Fibroblast of skin of left biceps (primary cell): ENCODE measurements at regions not wholly inside any gene's neighbourhood (a gene's known extent, or its start where the extent isn't known, plus 50 kb on each side); places are given as distances from the start of the nearest gene placed in this dataset.

Experiments
- DNase-seq, 2 experiments: peaks; one replicate each; pipeline ENCODE4 v3.0.0-alpha.2; 2013; ENCODE audit warnings: low read depth in 2 of 2

DNA sequence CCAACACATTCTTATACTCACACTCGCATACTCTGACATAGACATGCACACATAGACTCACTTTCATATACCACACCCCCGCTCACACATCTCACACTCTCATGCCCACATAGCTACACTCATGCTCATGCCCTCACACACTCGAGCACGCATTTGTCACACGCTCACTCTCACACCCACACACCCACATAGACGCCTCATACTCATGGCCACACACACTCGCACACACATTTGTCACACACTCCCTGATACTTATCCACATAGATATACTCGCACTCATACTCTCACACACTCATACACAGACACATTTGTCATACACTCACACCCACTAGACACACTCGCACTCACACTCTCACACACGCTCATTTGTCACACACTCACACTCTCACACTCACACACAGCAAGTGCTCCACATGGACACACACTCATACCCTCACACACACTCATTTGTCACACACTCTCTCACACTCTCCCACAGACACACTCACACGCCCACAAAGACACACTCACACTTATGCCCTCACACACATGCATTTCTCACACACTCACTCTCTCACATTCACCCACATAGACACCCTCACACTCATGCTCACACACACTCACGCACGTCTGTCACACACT lies 50.9 kb downstream of the TNP1 start:
- DNase-seq: no peak

DNA sequence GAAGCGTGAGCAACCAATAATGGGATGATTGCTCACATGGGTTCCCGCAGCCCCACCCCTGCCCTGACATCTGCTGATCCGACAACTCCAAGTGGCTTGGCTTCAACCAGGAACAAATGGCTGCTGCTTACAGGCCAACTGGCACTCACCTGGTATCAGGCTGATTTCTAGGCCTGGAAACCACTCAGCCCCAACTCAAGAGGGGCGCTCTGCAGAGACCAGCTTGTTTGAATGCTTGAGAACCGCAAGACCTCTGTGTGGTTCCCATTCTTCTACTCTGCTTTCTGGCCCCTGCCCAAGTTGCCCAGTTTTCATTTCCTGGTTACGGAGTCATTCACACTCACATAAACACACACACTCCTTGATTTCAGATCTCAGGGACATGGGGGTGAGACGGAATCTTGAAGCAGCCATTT lies 52.0 kb downstream of the TNP1 start:
- DNase-seq: peak; percentile 17 to 30

DNA sequence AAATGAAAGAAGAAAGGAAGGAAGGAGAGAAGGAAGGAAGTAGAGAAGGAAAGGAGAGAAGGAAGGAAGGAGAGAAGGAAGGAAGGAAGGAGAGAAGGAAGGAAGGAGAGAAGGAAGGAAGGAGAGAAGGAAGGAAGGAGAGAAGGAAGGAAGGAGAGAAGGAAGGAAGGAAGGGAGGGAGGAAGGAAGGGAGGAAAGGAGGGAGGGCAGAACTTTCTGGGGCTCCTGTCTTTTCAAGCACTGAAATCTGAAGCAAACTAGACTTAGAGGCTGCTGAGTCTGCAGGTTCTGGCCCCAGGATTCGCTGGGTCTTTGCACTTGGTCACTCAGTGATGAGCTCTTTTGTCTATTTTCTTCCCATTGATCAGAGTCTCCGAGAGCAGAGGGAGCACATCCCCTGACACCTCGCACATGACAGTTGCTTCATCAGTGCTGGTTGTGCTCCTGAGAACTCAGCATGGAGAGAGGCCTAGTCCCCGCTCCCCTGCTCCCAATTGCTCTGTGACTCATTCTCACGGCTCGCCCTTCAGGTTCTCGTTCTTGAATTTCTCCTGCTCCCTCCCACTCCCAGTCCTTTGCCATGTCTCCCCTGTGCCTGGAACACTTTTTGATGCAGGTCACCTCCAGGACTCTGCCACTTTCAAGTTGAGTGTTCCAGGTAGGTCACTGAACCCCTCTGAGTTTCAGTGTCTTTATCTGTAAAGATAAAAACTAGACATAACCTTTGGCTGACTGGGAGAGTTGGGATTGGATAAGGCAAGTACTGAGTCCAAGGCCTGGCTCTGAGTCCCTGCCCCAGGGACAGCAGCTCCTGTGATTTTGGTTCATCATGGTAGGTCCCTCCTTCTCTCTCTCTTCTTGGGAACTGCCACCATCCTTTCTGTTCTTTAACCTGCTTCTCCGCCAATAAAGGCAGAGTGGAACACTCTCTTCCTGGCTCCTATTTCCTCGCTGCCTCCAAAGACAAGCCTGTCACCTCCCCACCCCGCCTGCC lies 55.2 kb downstream of the TNP1 start:
- no peak for DNase-seq

DNA sequence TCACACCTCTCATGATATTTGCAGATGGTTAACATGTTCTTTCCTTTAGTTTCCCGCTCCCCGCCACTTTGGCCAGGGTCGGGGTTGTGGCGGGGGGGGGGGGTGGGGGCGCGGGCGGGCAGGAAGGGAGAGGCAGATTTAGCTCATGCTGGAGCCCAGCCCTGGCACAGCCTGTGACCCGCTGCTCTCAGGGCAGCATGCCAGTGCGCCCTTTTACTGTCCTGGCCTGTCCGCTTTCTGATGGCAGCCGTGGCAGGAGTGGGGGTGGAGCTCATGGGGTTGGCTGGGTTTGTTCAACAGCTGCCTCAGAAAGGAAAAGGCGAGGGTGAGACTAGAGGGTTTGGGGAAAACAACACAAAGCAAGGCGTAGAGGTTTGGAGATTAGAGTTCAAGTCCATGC lies 56.1 kb downstream of the TNP1 start:
- DNase-seq: no peak

DNA sequence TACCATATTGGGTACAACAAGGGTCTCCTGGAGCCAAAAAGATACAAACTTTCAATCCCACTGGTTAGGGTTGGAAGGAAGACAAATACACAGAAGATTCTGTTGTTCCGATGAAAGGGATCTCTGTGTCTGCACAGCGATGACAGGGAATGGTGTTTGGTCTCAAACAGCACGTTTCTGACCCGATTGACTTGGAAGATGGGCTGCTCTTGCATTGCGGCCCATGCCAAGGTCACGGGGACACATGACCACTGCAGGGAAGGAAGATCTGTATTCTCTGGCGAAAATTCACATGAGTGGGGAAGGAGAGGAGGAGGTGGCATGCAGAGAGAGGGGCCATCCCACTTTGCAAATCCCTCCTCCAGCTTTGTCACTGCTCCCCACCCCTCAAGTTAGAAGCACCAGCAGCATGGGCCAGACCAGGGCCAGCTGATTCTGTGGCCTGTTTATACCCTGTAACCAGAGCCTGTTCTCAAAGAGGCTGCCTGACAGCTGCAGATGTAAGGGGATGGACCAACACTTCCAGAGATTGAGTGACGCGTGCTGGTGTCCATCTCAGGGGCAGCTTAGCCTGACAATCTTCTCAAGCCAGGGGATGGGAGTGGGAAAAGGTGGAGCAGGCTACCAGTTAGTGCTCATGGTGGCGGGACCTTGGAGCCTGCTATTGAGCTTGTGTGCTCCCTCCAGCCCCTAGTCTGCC lies 57.2 kb downstream of the TNP1 start:
- DNase-seq: no peak

DNA sequence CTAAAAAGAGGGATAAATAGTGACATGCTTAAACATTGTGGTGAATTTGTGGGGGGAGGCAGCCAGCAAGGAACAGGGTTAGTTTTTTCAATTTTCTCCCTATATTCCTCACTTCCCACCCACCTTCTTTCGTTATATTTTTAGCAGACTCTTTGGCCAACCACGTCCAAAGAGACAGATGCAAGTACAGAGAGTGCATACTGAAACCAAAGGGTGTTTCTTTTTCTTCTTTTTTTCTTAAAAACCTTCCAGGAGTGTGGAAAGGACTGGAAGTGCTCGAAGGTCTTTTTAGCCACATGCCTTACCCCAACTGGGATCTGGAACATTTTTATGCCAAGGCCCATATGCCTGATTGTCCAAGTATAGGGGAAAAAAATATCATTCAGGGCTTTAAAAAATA lies 59.0 kb downstream of the TNP1 start:
- DNase-seq: no peak

DNA sequence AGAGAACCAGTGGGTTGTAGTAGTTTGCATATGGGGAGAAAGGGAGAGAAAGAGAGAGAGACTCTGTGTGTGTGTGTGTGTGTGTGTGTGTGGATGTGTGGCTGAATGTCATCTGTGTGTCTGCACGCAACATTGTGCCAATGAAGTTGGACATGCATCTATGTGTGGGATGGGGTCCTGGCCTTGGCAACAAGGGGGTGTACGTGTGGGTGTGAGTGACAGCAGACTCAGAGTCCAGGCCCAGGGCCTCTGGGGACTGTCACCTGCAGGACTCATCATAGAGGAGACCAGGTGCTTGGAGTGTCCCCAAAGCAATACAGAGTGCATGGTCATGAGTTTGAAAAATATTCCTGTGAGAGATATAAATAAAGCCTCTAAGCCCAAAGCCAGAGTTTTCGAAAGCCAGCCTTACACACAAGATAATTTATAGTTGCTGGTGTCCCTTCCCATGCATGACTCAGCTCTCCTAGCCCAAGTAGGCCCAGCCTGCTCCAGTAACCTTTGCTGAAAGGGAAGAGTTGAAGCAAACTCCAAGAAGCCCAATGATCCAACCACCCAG lies 59.9 kb downstream of the TNP1 start:
- DNase-seq: peak in 1 of 2 experiments; percentile 8

DNA sequence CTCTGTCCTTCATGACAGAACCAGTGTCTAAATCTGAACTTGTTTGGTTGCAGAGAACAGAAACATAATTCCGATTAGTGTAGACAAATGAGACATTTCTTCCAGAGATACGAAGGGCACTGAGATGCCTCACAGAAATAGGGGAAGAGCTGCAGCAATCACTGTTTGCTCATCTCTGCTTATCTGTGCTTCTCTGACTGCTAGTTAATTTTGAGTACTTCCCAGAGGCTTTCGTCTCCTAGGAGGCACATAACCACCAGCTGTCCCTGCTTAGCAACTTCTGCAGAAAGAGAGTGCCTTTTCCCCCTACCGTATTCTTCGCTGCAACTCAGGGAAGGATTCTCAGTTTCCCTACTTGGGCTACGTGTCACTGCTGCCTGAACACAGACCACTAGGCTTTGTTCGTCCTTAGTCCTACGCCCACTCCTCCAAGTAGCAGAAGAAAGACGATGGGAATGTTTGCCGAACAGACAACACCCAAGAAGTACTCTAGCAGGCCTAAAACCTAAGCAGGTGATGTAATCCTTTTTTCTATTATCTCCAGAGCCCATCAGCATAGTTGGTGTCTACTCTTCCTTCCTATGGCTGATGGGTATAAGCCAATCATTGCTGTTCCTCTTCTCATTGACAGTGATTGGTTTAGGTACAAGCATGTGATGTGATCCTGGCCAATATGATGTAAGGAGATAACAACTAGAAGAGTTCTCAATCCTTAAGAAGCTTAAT lies 63.6 kb downstream of the TNP1 start:
- no peak for DNase-seq

DNA sequence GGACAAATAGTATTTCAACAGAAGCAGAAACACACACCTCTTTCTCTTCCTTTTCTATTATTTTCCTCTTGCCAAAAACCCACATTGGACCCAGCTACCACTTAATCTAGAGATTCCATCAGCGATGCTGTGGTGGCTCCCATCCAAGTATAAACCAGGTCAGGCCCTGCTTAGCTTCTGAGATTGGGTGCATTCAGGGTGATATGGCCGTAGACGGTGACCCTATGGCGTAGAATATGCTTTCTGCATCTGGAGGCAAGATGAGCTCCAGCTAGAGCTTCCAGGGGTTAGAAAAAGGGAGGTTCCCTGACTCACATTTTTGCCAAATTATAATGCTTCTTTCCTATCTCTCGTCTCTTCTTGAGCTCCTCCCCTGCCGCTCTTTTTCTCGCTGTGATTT lies 66.5 kb downstream of the TNP1 start:
- DNase-seq: no peak

DNA sequence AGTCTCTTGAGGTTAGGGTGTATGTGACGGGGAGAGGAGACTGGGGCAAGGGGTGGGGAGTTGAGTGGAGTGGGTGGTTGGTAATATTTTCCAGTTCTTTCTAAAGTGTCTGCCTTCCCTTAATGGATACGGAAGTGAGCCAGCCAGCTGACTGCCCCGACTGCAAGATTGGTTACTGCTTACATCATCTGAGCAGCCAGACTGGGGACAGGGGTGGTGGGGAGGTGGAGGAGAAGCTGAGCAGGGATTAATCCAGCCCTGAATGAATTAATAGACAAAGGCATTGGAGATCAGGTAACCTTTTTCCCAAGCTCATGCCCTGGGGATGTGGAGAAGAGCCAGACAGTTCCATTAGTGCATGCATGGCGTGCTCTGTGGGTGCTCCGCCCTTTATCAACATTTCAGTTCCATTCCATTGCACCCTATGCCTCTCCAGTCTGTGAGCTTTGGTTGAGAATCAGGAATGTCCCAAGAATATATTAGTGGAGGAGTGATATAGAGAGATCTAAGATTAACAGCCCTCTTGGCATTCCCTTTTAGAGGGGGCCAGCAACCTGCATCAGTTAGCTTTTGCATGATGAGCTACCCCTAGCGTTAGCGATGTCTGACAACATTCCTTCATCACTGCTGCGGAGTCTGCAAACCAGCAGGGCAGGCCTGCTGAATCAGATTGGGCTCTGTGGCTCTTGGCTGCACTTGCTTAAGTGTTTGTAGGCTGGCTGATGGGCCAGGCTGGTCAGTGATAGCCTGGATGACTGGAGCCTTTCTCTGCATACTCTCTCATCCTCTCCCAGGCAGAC lies 67.4 kb downstream of the TNP1 start:
- DNase-seq: no peak

DNA sequence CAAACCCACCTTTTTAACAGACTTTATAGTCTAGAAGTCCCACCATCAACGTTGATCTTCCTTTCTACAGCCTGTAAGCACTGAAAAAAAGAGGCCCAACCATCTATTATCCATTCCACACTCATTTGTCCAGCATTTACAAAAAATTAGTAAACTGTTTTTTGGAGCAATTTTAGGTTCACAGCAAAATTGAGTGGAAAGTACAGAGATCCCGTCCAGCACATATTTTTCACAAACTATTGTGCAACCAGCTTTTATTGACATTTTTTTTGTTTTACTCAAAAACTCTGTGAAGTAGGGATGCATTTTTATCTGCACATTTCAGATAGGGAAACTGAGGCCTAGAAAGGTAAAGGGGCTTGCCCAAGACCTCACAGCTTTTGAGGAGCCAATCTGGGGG lies 68.6 kb downstream of the TNP1 start:
- no peak for DNase-seq

DNA sequence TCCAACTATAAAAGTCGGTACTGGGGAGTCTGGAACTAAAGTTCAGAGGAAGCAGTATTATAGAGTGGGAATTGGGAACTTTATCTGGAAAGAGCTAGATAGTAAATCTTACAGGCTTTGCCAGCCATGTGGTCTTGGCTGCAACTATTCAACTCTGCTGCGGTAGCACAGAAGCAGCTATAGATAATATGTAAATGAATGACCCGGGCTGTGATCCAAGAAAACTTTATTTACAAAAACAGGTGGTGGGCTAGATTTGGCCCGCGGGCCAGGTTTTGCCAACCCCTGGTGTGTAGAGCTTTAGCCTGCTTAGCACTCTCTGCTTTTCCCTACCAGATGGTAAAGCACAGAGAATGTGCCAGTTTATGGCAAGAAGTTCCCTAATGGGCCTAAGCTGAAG lies 70.8 kb downstream of the TNP1 start:
- DNase-seq: no peak

DNA sequence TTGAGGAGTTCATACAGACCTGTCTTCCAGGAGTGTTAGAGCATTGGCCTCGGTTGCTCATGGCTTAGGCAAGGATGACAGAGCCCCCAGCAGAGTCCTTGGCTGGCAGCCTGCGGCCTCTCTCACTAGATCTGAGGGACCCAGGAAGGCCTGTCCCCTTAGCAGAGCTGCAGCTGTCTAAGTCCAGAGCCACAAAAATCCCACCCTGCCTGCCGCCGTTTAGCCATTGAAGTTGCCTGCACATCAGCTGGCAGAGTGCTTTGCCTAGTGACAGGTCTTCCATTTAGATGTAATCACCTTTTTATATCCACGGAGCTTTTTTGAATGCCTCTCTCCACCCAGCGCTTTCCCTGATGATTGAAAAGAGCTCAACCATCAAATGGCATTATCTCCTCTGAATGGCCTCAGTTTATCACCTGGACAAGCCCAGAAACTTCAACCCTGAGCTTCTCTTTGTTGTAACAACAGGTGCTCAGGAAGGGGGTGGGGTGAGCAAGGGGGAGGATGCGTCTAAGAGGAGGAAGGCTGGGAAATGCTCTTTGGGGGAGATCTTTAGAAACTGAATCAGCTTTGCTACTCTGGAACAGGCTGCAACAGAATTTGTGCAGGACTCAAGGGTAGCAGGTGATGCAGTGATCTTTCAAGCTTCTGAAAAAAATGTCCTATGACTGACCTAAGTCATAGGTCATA lies 71.9 kb downstream of the TNP1 start:
- DNase-seq: no peak

DNA sequence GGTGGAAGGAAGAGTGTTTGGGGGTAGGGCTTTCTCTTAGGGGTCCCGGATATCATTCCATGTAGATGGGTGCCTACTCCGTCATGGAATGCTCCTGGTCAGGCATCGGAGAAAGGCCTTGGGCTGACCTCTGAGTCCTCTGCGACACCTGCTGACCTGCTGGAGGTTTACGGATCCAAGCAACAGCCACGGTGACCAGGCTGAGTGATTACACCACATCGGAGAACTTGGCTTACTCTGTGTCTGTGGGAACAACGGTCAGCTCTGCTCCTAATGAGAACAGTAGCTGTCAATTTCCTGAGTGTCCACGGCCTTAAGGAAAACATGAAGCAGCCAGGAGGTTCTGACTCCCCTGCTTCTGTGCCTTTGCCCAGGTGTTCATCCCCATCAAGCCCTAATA lies 73.2 kb downstream of the TNP1 start:
- no peak for DNase-seq

DNA sequence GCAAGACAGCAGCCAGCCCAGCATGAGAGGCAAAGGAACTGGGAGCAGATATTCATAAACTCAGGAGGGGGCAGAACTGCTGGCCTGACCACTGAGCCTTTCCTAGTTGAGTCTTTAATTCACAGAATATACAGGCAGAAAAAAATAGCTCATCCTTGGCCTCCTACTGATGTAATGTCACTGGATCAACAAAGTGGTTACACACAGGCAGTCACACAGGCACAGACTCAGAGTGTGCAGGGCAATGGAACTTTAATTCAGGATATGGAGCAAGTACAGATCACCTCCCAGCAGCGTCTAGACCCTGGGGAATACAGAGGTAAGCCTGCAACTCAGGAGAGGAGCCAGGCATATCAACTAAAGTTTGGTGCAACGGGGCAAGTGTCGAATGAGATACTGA lies 75.4 kb downstream of the TNP1 start:
- no peak for DNase-seq

DNA sequence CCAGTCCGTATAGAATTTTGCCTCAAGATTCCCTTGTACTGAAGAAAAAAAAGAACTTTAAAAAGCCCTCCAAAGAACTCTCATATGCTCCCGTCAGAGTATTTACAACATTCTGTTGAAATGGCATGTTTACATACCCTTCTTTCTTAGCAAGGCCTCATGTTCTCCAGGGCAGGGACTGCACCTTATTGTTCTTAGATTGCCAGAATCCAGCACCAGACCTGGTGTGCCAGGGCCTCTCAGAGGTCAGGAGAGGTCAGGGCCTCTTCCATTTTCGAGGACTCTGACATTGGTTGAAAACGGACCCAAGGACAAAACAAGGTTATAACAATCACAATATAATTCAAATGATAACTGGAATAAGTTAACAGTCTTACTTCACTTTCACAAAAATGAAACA lies 78.2 kb downstream of the TNP1 start:
- DNase-seq: no peak

DNA sequence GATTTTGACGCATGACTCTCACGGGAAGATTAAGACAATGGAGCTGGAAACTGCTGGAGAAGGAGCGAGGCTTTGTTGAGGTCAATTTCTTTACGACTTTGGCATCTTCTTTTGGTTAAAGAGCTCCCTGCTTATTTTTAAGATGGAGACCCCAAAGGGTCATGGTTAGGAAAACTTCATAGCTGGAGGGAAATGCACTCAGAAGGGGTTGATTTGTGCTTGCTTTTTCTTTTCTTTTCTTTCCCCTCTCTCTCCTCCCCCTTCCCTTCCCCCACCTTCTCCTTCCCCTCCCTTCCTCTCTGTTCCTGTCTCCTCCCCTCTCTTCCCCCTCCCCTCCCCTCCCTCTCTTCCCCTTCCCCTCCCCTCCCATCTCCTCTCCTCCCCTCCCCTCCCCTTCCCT lies 79.0 kb downstream of the TNP1 start:
- no peak for DNase-seq

DNA sequence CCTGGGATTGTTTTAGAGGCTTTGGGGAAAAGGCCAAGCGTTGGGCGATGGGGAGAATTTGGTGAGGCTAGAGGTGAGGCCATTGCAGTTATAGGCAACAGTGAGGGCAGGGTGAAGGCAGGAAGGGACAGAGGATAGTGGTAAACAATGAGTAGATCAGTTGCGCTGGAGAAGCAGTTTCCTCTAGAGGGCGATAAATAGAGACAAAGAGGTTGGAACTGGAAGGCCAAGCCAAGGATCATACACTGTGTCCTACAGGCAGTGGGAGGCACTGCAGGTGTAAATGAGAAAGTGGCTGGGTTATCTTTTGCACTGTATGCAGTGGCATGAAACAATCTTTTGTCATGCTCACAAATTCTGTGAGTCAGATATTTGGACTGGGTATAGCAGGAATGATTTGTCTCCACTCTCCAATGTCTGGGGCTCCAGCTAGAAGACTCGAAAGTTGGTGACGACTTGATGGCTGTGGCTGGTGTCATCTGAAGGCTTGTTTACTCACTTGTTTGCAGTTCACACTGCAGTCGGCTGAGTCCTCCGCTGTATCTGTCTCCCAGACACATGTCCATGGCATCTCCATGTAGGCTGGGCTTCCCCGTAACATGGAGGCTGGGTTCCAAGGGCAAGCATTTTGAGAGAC lies 82.1 kb downstream of the TNP1 start:
- DNase-seq: no peak

DNA sequence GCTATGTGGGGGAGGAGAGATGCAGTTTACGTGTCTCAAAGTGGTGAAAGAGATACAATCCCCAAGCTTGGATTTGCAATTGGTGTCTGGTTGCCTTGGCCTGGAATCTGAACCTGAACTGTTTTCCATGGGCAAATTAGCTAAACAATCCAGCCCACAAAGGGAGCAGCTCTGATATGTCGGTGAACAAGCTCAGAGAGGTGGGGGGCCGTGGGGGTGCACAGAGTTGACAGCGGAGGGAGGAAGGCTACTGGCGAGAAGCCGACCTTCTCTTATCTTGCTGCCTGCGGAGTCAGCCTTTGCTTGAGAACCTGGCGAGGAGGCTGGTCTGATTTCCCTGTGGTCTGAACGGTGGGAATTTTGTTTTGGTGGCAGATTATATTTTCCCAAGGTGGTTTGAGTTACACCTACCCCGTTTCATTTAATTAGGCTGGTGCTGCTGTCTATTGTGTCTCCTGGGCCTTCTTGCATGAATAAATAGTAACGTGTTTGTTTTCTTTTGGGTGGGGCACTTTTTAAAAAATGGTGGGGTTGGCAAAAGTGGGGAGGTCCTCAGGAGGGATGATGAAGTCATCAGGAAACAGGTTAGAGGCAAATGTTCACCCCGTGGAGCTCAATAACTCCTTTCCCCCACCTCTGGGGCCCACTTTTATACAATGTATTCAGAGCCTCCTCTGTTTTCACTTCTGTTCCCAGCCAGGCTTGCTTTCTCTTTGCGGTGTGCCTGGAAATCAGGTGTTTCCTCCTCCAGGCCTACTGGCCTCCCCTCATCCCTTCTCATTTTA lies 80.9 kb upstream of the IGFBP5 start:
- DNase-seq: no peak
